MM.1S (cell line): ENCODE measurements at regions not wholly inside any gene's neighbourhood (a gene's known extent, or its start where the extent isn't known, plus 50 kb on each side); places are given as distances from the start of the nearest gene placed in this dataset.

Experiments used
- EZH2 ChIP-seq: fragments of 300-600 bp; sonication (generic); optimal IDR thresholded peaks from 2 replicates; pipeline ENCODE3; 2017; ENCODE audit warnings: low read depth, mild to moderate bottlenecking, antibody characterized with exemption, low read length, mixed read lengths
- EZH2phosphoT487 ChIP-seq: fragments of 300-600 bp; sonication (generic); IDR thresholded peaks from 2 replicates; pipeline ENCODE4 v1.6.1; 2018; ENCODE audit warnings: antibody characterized with exemption, low read length
- TF ChIP-seq, protein P1 (sequence below): fragments of 300-600 bp; sonication (generic); IDR thresholded peaks from 2 replicates; pipeline ENCODE4 v1.5.1; 2016; ENCODE audit warnings: antibody characterized with exemption, low read length, mixed read lengths

DNA sequence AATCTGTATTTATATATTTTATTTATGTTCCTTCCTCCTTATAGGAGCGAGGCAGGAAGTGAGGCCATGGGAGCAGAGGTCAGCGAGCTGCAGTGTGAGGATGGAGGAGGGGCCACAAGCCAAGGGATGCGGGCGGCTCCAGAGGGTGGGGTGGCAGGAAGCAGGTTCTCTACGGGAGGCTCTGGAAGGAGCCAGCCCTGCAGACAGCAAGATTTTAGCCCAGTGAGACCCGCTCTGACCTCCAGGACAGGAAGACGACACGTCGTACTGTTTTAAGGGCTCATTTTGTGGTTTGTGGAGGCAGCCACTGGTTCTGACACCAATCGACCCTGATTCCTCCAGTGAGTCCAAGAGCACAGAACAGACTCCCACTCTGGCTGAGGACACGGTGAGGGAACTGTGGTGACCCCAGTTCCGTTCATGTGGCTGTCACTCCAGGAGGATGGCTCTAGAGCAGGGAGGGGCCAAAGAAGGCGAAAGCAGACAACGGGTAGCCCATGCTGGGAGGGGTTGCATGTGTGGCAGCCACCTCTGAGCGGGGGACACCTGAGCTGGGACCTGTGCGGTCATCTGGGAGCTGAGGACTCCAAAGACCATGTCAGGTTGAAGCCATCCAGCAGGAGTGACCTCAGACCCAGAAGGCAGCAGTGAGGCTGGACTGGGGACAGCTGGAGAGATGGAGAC lies 100.1 kb upstream of the BHLHE23 start:
- TF ChIP-seq, protein P1, sequence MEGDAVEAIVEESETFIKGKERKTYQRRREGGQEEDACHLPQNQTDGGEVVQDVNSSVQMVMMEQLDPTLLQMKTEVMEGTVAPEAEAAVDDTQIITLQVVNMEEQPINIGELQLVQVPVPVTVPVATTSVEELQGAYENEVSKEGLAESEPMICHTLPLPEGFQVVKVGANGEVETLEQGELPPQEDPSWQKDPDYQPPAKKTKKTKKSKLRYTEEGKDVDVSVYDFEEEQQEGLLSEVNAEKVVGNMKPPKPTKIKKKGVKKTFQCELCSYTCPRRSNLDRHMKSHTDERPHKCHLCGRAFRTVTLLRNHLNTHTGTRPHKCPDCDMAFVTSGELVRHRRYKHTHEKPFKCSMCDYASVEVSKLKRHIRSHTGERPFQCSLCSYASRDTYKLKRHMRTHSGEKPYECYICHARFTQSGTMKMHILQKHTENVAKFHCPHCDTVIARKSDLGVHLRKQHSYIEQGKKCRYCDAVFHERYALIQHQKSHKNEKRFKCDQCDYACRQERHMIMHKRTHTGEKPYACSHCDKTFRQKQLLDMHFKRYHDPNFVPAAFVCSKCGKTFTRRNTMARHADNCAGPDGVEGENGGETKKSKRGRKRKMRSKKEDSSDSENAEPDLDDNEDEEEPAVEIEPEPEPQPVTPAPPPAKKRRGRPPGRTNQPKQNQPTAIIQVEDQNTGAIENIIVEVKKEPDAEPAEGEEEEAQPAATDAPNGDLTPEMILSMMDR = no peak
- TF ChIP-seq EZH2 (no peak), EZH2phosphoT487 (no peak)
